Astrocyte of the spinal cord (primary cell): ENCODE measurements at regions not wholly inside any gene's neighbourhood (a gene's known extent, or its start where the extent isn't known, plus 50 kb on each side); places are given as distances from the start of the nearest gene placed in this dataset.
"Not testable (repeated sequence)": the region's sequence is repeated elsewhere in the genome, so short reads cannot be mapped to it uniquely, and the experiment has no call there.

Experiments used
- DNase-seq: peaks from one replicate; pipeline ENCODE4 v3.0.0; 2011; ENCODE audit warnings: low read depth, low spot score
- H3K4me3 ChIP-seq: 2 replicates; pipeline ENCODE4 v1.5.1; 2011; ENCODE audit warnings: low read depth, mild to moderate bottlenecking, low read length, moderate library complexity
- CTCF ChIP-seq: IDR thresholded peaks from 2 replicates; pipeline ENCODE4 v1.5.1; 2012; ENCODE audit warnings: low read depth, mild to moderate bottlenecking, low read length, inconsistent platforms
- in situ Hi-C: cut with HindIII; loops from 2 replicates; pipeline ENCODE4 v1.10.0; 2017; ENCODE audit warnings: low sequenced_read_pairs

- no peak overlapping the region for H3K4me3 ChIP-seq
- no peak for DNase-seq
- in situ Hi-C loops: no loop called here
- TF ChIP-seq CTCF: no peak
Observed at GRCh38 chr12:87008785-87009384, 752.7 kb upstream of the MGAT4C start.

GRCh38 chr12:87001102-87001501 lies 744.9 kb upstream of the MGAT4C start:
- DNase-seq: no peak
- in situ Hi-C loops: no loop called here
- TF ChIP-seq CTCF: no peak
- H3K4me3 ChIP-seq: no peak overlapping the region

GRCh38 chr12:86985298-86985697 lies 729.1 kb upstream of the MGAT4C start:
- in situ Hi-C loops: no loop called here
- H3K4me3 ChIP-seq: no peak overlapping the region
- TF ChIP-seq CTCF: no peak
- no peak for DNase-seq

- in situ Hi-C loops, DNase-seq, H3K4me3 ChIP-seq: not testable (repeated sequence)
Observed at GRCh38 chr12:86970595-86970994, 714.4 kb upstream of the MGAT4C start.

GRCh38 chr12:86959766-86960458 lies 703.7 kb upstream of the MGAT4C start:
- no peak for TF ChIP-seq CTCF
- DNase-seq: no peak
- no peak overlapping the region for H3K4me3 ChIP-seq
- in situ Hi-C loops: no loop called here

- in situ Hi-C loops: no loop called here
- TF ChIP-seq CTCF: no peak
- no peak overlapping the region for H3K4me3 ChIP-seq
- DNase-seq: no peak
Observed at GRCh38 chr12:86950444-86950843, 694.3 kb upstream of the MGAT4C start.

GRCh38 chr12:86950043-86950442 lies 693.9 kb upstream of the MGAT4C start:
- H3K4me3 ChIP-seq: no peak overlapping the region
- DNase-seq: no peak
- no peak for TF ChIP-seq CTCF
- in situ Hi-C loops: no loop called here
